SU-DHL-6 (cell line): ENCODE measurements at regions not wholly inside any gene's neighbourhood (a gene's known extent, or its start where the extent isn't known, plus 50 kb on each side); places are given as distances from the start of the nearest gene placed in this dataset.

ENCODE experiments used
- H2AFZ ChIP-seq: fragments of 200-600 bp; sonication (generic); 2 replicates; pipeline ENCODE4 v1.6.1; 2014; ENCODE audit warnings: low read depth, mild to moderate bottlenecking, moderate library complexity, mixed read lengths, antibody characterized with exemption, low read length; ENCODE audit not compliant: severe bottlenecking
- H3F3A ChIP-seq: fragments of 200-600 bp; shearing (Covaris generic); 2 replicates; pipeline ENCODE4 v1.6.0; 2016; ENCODE audit warnings: antibody characterized with exemption, mild to moderate bottlenecking; ENCODE audit not compliant: insufficient read depth
- H3K27ac ChIP-seq: fragments of 200-600 bp; sonication (generic); 2 replicates; pipeline ENCODE4 v1.5.1; 2016; ENCODE audit warnings: low read depth, mild to moderate bottlenecking, low read length, moderate library complexity, mixed read lengths
- H3K27me3 ChIP-seq: fragments of 200-600 bp; sonication (generic), shearing (Covaris generic); 2 replicates; pipeline ENCODE4 v1.6.0; 2014; ENCODE audit warnings: mild to moderate bottlenecking, low read length
- H3K36me3 ChIP-seq: fragments of 200-600 bp; sonication (generic); 2 replicates; pipeline ENCODE4 v1.6.1; 2014; ENCODE audit warnings: mild to moderate bottlenecking, low read length, mixed read lengths
- H3K4me2 ChIP-seq: fragments of 300-600, 200-600 bp; shearing (Covaris generic), sonication (generic); 2 replicates; pipeline ENCODE4 v1.6.0; 2014; ENCODE audit warnings: low read length, low read depth, mild to moderate bottlenecking; ENCODE audit not compliant: poor library complexity, severe bottlenecking
- H3K4me3 ChIP-seq: fragments of 200-600 bp; sonication (generic); 2 replicates; pipeline ENCODE4 v1.5.1; 2014; ENCODE audit warnings: antibody characterized with exemption, low read length, mild to moderate bottlenecking, mixed read lengths; ENCODE audit not compliant: insufficient read depth, poor library complexity, severe bottlenecking
- H3K79me2 ChIP-seq: fragments of 200-600 bp; sonication (generic); 2 replicates; pipeline ENCODE4 v1.6.1; 2014; ENCODE audit warnings: mild to moderate bottlenecking, low read length, moderate library complexity; ENCODE audit not compliant: insufficient read depth
- H3K9ac ChIP-seq: fragments of 200-600 bp; sonication (generic); 2 replicates; pipeline ENCODE4 v1.7.0; 2014; ENCODE audit warnings: mild to moderate bottlenecking, low read length
- H3K9me2 ChIP-seq: fragments of 200-600 bp; sonication (generic); replicated peaks from 2 replicates; pipeline ENCODE4 v1.6.1; 2014; ENCODE audit warnings: low read length; ENCODE audit not compliant: insufficient read depth
- H3K9me3 ChIP-seq: fragments of 200-600 bp; sonication (generic); 2 replicates; pipeline ENCODE4 v1.6.1; 2014; ENCODE audit warnings: low read length, mixed read lengths; ENCODE audit not compliant: insufficient read depth
- H4K20me1 ChIP-seq: fragments of 200-600 bp; sonication (generic); 2 replicates; pipeline ENCODE4 v1.6.1; 2014; ENCODE audit warnings: low read depth, mild to moderate bottlenecking, antibody characterized with exemption, low read length, moderate library complexity, mixed read lengths
- EZH2phosphoT487 ChIP-seq: fragments of 200-600 bp; sonication (generic), shearing (Covaris generic); conservative IDR thresholded peaks from 2 replicates; pipeline ENCODE4 v1.6.1; 2018; ENCODE audit warnings: mild to moderate bottlenecking, antibody characterized with exemption, low read length, moderate library complexity, mixed read lengths
- TF ChIP-seq, protein P1 (sequence below): fragments of 200-600 bp; sonication (generic); IDR thresholded peaks from one replicate; pipeline ENCODE4 v1.5.1; 2017; ENCODE audit warnings: antibody characterized with exemption, mild to moderate bottlenecking, low read length, moderate library complexity; ENCODE audit not compliant: insufficient read depth, poor library complexity, severe bottlenecking

DNA sequence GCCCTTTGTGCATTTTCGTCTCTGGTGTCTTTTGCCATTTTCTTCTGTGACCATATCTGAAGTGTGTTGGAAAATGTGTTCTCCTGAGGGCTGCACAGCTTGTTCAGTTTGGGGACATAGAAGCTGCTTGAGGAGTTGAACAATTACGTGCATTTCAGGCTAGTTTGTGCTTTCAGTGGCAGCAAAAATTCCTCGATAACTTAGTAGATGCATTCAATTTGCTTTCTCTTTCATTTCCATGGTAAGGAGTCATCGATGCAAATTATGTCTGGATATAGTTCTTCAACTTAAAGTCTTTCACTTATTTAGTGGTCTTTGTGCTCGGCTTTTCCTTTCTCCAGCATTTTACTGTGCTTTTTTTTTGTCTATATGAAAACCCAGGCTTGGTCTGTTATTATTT lies 441.5 kb downstream of the PLA2G4A start:
- H3K9ac ChIP-seq: no peak overlapping the region
- H4K20me1 ChIP-seq: no peaks in the 10 kb centered on the region
- no peaks in the 10 kb centered on the region for H3K36me3 ChIP-seq
- no peak for TF ChIP-seq EZH2phosphoT487
- TF ChIP-seq, protein P1, sequence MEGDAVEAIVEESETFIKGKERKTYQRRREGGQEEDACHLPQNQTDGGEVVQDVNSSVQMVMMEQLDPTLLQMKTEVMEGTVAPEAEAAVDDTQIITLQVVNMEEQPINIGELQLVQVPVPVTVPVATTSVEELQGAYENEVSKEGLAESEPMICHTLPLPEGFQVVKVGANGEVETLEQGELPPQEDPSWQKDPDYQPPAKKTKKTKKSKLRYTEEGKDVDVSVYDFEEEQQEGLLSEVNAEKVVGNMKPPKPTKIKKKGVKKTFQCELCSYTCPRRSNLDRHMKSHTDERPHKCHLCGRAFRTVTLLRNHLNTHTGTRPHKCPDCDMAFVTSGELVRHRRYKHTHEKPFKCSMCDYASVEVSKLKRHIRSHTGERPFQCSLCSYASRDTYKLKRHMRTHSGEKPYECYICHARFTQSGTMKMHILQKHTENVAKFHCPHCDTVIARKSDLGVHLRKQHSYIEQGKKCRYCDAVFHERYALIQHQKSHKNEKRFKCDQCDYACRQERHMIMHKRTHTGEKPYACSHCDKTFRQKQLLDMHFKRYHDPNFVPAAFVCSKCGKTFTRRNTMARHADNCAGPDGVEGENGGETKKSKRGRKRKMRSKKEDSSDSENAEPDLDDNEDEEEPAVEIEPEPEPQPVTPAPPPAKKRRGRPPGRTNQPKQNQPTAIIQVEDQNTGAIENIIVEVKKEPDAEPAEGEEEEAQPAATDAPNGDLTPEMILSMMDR: no peak
- no peaks in the 10 kb centered on the region for H3K79me2 ChIP-seq
- no peak overlapping the region for H3K4me2 ChIP-seq
- H3K27ac ChIP-seq: no peak overlapping the region
- no peaks in the 10 kb centered on the region for H3F3A ChIP-seq
- no peaks in the 10 kb centered on the region for H3K9me3 ChIP-seq
- no peaks in the 10 kb centered on the region for H3K9me2 ChIP-seq
- no peak overlapping the region for H3K4me3 ChIP-seq
- no peak overlapping the region for H2AFZ ChIP-seq
- no peaks in the 10 kb centered on the region for H3K27me3 ChIP-seq

DNA sequence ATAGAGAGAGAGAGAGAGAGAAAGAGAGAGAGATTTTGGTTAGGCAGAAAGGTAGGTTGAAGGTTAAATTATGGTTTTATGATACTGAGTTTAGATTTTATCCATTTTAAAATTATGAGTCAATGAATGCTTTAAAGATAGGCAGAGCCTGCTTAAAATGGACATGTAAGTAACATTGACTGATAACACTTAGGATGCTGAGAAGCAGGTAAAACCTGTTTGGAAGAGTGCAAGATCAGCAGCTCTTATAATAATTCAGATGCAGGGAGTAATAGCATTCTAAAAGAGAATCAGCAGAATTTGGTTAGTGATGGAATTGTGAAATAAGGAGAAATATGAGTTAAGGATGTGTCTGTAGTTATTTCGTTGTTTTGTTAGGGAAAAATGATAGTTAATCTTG lies 446.6 kb downstream of the PLA2G4A start:
- no peak overlapping the region for H3K4me2 ChIP-seq
- H4K20me1 ChIP-seq: no peaks in the 10 kb centered on the region
- H3K79me2 ChIP-seq: no peaks in the 10 kb centered on the region
- H3K27ac ChIP-seq: no peak overlapping the region
- no peaks in the 10 kb centered on the region for H3F3A ChIP-seq
- no peaks in the 10 kb centered on the region for H3K27me3 ChIP-seq
- no peaks in the 10 kb centered on the region for H3K9me2 ChIP-seq
- H2AFZ ChIP-seq: no peak overlapping the region
- no peaks in the 10 kb centered on the region for H3K9me3 ChIP-seq
- TF ChIP-seq EZH2phosphoT487: no peak
- TF ChIP-seq, protein P1: no peak
- no peak overlapping the region for H3K9ac ChIP-seq
- H3K4me3 ChIP-seq: no peak overlapping the region
- H3K36me3 ChIP-seq: no peaks in the 10 kb centered on the region

DNA sequence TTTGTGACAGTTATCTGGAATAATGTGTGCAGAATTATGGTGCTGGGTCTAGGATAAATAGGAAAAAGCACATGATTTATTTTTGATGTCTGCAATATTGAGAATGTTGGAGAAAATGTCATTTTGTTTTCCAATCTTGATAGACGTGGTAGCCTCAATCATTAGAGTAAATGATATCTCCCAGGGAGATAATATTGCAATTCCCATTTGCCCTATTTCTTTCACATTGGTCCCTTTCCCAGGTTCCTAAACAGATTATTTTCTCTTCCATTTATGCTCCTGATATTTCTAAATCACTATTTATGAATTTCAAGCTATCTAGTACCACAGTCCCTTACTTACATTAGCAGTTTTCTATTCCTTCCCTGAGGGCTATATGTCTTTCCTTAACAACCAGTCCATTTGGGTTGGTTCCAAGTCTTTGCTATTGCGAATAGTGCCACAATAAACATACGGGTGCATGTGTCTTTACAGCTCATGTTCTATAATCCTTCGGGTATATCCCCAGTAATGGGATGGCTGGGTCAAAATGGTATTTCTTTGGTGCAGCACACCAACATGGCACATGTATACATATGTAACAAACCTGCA lies 447.3 kb downstream of the PLA2G4A start:
- no peaks in the 10 kb centered on the region for H3K27me3 ChIP-seq
- no peak overlapping the region for H3K27ac ChIP-seq
- no peaks in the 10 kb centered on the region for H3K36me3 ChIP-seq
- H3K79me2 ChIP-seq: no peaks in the 10 kb centered on the region
- H3F3A ChIP-seq: no peaks in the 10 kb centered on the region
- H4K20me1 ChIP-seq: no peaks in the 10 kb centered on the region
- no peak overlapping the region for H3K4me2 ChIP-seq
- no peaks in the 10 kb centered on the region for H3K9me3 ChIP-seq
- H2AFZ ChIP-seq: no peak overlapping the region
- TF ChIP-seq, protein P1: no peak
- TF ChIP-seq EZH2phosphoT487: no peak
- H3K4me3 ChIP-seq: no peak overlapping the region
- no peak overlapping the region for H3K9ac ChIP-seq
- no peaks in the 10 kb centered on the region for H3K9me2 ChIP-seq

DNA sequence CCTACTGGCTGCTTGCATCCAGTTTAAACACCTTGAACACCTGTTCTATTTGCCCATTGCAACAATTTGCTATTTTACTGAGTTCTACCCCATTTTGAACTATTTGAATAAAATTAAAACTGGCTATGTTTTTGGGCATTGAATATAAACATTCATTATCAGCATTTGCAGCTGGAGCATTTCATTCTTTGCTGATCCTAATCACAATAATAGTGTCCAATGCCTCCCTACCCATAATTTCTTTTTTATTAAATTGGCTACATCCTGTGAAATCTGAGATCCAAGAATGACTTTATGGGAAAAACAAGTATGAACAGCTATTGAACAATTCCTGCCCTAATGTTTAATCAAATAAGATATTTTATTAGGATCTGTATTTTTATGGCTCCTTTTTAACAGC lies 447.9 kb downstream of the PLA2G4A start:
- Histone ChIP-seq H3K9me2 (no peaks in the 10 kb centered on the region), H3K36me3 (no peaks in the 10 kb centered on the region), H2AFZ (no peak overlapping the region), H3F3A (no peaks in the 10 kb centered on the region), H3K27me3 (no peaks in the 10 kb centered on the region), H3K9me3 (no peaks in the 10 kb centered on the region), H3K4me2 (no peak overlapping the region), H3K79me2 (no peaks in the 10 kb centered on the region), H3K4me3 (no peak overlapping the region), H3K27ac (no peak overlapping the region), H4K20me1 (no peaks in the 10 kb centered on the region), H3K9ac (no peak overlapping the region)
- TF ChIP-seq, protein P1: no peak
- TF ChIP-seq EZH2phosphoT487: no peak
